ENCODE measurements at regions not wholly inside any gene's neighbourhood (a gene's known extent, or its start where the extent isn't known, plus 50 kb on each side); places are given as distances from the start of the nearest gene placed in this dataset.
"Not testable (repeated sequence)": the region's sequence is repeated elsewhere in the genome, so short reads cannot be mapped to it uniquely, and the experiment has no call there.

DNA sequence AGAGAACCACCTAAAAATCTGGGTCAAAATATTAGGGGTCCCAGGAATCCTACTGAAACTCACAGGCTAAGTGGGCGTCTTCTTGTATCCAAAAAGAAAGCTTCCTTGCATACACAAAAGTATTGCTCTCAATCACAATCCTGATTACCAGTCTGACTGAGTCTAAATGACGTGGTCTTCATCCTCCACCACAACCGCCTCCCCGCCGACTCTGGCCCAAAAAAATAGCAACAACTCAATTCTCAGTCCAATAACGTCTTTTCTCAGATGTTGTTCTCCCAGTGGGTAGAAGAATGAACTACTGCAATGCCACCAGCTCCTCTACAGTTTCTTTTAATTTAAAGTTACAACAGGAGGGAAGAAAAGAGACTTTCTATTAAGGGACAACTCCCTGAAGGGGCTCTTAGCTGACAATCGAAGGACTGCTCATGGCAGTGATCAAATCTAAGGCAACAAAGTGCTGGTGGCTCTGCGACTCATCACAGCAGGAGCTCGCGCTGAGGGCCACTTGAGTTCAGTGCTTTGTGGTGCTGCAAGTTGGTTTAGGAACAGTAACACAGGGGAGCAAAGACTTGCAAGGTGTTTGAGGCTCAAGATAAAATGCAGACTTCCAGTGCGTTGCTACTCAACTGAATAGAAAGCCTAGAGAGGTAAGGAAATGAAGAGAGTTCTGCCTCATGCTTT, 394.1 kb downstream of the BCAT1 start:
- no peak for DNase-seq

DNA sequence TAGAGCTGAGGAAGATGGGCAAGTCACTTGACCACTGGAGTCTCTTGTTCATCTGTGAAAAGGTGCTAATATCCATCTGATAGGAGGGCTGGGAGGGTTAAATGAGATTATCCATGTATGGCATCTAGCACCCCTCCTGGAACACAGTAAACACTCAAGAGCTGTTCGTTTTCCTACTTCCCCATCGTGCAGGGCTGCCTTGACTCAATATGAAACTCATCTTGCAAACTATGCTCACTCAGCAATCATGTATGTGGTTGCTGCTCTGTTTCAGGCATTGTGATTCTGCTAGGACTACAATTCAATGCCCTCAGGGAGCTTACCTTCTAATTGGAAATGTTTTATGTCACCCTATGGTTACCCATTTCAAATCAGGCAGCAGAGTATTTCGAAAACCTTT, 395.6 kb downstream of the BCAT1 start:
- DNase-seq: no peak

GRCh38 chr12:24551163-24551786, 397.6 kb downstream of the BCAT1 start:
- DNase-seq: no peak

DNA sequence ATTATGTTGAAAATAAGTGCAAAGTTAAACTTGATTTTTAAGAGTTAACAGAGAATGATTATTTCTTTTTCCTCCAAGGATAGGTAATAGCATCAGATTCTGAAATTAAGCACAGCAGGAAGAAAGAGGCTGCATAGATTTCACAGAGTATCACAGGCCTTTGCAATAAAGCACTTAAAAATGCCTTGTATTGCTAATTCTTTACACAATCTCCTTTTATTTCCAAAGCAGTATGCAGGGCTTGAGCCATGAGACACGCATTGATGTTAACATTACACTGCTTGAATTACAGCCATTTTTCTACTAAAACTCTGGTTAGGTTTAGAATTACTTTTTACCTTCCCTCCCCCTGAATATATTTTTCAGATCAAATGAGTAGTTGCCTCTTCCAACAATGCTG, 398.3 kb downstream of the BCAT1 start:
- no peak for DNase-seq

DNA sequence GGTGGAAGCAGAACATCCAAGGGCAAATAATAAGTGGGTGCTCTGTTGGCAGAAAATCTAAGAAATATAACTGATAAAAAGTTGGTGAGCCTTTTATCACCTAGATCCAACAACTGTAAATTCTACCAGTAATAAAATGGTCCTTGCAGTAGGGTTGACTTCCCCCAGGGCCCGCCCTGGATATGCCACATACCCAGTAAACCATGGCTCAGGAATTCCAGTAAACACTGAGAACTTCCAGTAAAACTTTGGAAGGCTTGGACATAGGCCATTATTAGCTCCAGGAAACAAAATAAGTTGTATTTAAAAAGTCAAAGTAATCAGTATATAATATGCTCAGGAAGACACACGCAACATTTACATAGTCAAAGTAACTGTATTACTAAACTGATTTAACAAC, 402.2 kb downstream of the BCAT1 start:
- no peak for DNase-seq

DNA sequence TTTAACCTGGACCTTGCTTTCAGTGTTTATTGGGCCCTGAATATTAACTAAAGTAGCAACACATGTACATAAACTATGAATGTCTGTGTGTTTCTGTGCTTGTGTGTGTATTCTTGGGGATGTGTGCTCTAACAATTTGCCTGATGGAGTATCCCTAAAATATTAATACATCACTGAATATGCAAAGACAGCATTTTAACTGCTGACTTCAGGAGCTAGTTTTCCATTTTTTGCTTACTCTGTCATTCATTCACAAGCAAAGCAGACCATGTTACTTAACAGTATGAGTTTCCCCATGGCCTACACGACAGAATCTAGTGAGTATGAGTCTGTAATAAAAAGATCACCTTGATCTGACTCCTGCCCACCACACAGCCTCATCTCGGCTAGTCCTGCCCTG, 402.8 kb downstream of the BCAT1 start:
- no peak for DNase-seq

DNA sequence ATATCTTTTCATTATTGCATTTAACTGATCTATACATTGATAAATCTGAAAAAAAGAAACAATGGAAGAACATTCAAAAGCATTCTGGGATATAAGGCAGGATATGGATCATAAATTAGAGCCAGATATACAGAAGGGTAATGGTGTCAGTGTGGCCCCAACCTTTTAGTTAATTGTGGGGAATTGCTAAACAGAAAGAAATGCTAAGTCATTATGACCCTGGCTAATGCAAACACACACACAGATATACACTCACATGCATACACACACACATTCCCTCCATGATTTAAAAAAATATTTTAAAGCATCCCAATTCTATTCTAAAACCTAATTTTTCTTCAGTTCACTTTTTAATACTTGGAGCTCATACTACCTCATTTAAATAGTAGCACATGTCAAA, 404.5 kb downstream of the BCAT1 start:
- no peak for DNase-seq

DNA sequence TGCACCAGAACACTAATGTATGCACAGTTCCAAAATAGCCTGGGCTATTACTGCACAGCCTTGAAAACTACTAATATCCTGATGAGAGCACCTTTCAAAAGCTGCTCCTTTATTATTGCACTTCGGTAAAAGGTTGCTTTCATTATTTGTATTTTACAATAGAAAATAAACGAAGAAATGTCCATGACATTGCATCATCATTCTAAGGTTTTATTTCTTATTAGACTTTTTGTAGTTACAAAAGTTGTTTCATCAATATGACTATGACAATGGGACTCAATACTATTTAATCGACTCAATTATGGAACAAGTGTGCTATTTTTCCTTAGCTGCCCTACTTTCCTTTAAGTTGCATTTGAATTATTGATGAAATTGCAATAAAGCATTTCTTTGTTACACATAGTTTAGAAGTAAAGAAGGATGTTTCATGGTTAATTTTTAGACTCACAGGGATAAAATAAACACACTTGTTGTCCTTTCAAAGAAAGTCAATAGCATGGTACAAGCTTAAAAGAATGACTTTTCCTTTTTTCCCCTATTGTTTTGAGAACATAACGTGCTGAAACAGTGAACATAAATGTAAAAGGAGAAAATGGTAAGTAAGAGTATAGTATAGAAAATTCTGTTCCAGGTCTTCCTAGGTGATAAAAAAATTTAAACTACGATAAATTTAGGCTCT, 407.6 kb downstream of the BCAT1 start:
- DNase-seq: no peak

GRCh38 chr12:24539646-24540045, 409.3 kb downstream of the BCAT1 start:
- no peak for DNase-seq

DNA sequence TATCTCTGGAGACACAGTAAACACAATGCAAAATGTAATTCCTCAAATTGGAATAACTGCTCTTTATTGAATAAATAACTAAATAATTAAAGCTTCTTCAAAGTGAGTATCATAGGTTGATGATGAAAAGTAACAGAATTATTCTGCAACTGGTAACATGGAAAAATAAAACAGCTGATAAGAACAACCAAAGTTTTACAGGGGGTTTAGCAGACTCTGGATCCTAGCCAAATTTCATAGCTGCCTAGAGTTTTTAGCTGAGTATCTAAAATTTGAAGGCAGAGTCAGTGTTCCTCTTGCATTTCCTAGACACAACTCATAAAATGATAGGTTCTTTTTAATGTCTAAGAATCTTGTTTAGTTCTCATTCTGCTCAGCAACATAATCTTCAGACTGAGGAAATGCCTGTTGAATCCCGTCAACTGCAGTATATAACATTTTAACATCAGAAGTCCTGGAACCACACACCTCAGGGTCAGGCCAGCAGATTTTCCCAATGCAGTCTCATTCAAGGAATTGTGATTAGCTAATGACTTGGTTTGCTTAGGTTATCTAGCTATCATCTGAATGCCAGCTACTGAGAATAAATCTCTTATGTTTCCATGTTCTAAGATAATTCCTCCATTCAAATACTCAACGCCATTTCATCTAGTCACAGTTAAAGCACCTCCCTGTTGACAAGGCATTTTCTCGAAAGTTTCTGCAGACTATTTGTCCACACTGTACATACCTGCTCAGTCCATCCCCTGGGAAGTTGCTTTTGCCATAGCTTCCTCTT, 411.6 kb downstream of the BCAT1 start:
- DNase-seq: no peak

DNA sequence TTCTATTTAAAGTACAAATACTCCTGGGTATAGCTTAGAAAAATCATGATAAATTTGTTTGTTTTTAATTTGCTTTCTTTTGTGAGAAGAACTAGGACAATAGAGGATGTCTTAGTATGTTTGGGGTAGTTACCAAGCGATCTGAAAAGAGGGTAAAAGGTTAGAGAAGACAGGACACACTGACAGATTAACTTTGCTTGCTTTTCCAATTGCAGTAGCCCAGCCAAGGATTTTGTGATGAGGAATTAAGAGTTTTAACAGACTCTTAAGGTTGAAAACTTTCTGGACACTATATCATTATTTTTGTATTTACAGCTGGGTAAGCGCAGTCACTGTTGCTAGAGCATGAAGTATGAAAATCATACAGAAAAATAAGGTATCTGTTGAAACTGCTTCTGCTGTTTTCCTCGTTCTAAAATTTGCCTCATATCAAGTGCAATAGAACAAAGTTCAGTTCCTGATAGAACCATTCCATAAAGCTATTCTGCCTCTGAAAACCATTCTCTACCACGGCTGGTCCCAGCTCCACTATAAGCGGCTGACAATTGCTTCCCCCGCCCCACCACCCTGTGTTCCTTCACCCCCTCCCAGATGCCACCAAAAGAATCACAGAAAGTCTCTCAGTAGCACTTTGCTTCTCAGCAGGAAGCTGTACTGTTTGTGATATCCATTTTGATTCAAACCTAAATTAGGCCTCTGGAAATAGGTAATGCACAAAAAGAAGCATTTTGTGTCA, 413.4 kb downstream of the BCAT1 start:
- no peak for DNase-seq

DNA sequence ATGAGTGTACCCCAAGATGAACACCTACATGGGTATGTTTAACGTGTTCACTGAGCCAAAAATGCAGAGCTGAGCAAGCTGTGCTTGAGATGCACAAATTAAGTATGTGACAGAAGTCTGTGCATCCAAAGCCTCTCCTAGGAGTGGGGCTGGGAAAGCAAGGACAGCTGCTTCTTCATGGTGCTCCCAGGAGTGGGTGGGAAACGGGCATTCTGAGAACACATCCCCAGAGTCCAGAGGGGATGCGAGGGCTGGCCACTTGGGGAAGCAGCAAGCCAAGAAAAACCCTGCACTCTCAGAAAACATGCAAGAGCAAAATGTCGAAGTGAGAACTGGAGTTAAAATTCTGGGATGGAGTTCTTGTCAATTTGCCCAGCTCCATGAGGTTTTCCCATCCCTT, 414.3 kb downstream of the BCAT1 start:
- no peak for DNase-seq

DNA sequence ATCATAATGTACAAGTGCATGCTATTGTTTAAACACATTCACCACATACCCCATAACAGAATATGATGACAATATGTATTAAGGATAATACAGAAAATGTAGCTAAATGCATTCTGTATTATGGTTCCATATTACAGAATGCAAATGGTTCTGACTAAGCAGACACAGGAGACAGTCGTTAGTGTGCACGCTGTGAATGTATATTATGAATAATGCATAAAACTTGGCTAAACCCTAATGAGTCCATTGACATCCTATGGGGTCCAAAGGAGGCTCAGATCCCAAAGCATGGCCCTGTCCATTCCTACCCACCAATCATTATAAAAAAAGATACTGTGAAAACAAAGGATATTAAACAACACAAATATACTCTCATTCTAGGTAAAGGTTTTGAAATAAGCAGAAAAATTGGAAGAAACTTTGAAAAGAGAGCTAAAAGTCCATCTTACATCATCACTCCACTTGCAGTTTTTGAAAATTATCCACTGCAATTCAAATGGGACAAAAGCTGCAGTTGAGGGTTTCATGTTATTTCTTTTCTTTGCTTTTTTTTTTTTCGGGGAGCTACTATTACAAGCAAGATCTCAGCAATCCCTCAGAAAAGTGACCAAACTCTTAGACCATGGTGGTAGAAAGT, 415.1 kb downstream of the BCAT1 start:
- DNase-seq: no peak

DNA sequence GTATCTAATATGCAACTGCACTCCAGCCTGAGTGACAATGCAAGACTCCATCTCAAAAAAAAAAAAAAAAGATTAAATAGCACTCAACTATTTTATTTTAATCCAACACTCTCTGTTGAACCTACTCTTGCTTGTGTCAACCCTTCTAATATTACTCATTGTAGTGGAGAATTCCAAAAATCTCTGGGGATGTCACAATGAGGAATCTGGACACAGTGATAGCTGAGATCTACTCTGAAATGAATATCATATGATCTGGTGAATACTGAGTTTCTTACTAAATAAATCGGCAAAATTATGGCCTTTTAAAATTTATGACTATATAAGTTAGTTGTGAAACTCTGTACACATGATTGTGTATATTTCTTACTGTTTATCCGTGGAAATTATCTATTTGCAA, 418.2 kb downstream of the BCAT1 start:
- no peak for DNase-seq

GRCh38 chr12:24527102-24527501, 421.8 kb downstream of the BCAT1 start:
- no peak for DNase-seq

- DNase-seq: no peak
Measured at GRCh38 chr12:24522736-24523135, 426.2 kb downstream of the BCAT1 start.

GRCh38 chr12:24519759-24520158, 429.1 kb downstream of the BCAT1 start:
- DNase-seq: no peak

DNA sequence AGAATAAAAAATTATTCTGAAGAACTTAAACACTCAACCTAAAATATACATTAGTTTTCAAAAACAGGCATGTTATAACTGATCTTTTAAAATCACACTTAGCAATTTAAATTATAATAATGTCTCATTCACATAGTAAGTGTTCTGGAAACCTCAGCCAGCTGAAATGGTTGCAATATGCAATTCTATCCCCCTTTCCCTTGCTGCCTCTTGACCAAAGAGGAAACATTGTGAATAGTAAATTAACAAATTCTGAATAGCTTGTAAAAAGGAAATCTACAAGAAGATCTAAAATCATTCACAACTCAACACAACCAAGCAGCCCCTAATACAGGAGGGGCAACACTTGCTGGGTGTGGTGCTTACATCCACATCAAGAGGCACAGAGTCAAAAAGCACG, 431.9 kb downstream of the BCAT1 start:
- DNase-seq: no peak

DNA sequence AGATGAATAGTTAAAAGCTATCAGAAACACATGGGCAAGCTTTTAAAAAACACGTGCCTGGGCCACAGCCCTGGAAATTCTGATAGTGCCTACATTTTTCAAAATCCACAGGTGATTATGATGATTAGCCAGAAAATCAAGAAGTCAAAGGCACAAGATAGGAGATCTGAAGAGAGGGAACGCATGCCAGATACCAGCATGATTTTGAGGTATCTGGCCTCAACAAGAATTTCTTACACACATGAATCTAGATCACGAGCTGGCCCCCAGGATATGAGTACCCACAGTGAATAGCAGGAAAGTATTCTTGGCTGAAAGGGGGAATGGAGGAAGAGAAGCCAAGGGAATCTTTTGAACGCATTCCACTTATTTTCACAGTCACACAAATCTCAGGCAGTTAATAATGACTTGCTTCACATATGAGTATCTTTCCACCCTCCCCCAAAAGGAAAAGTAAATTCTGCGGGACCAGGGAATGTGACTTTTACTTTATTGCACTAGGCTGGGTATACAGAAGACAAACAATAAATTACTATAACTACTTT, 438.2 kb downstream of the BCAT1 start:
- no peak for DNase-seq

DNA sequence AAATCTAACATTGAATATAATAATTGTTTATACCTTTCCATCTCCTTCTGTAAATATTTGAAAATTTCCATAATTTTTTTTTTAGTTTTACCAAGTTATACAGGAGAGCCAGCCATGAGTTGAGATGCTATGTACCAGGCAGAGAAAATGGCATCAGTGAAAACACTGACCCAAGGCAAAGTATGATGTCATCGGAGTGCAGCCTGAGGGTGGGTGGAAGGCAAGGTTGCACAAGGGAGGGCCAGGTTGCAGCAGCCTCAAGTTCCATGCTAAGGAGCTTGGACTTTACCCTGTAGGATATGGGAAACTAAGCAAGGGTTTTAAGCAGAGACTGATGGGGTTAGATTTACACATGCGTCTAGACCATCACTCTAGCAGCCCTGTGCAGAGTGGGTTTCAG, 441.1 kb downstream of the BCAT1 start:
- no peak for DNase-seq

DNA sequence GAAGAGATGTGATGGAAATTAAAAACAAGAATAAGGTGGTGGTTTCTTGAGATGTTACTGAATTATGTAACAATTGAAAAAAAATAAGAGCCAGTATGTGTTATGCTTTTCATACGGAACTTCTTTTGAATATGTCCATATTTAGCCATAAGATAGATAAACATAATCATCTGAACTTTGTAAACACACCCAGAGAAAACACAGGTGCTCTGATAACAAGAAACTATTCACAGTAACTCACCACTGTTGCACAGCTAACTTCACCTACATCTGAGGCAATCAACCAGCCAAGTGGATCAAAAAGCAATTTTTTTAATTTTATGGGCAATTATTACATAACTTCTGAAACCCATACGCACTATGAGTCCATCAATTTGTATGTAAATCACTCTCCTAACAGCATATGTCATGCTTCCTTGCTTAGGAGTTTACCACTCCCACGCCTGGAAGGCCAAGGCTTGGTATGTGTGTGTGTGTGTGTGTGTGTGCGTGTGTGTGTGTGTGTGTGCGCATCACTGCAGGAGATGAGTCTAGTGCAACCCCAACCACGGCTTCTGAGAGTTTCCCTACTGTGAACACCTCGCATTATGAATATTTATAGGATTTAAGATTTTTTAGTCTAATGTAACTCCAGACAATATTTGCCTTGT, 443.4 kb downstream of the BCAT1 start:
- DNase-seq: no peak

- not testable (repeated sequence) for DNase-seq
Measured at GRCh38 chr12:24503477-24503876, 445.4 kb downstream of the BCAT1 start.

All from NCI-H446 treated with DMSO at 0.1 percent for 48 hours (cell line).